Endothelial cell of umbilical vein (primary cell): ENCODE measurements at regions not wholly inside any gene's neighbourhood (a gene's known extent, or its start where the extent isn't known, plus 50 kb on each side); places are given as distances from the start of the nearest gene placed in this dataset.
"Not testable (repeated sequence)": the region's sequence is repeated elsewhere in the genome, so short reads cannot be mapped to it uniquely, and the experiment has no call there.

Experiments
- BruUV-seq: library from RNA; stranded (reverse); fragments of 400-500 nt; replicated peaks from 2 replicates; lab custom pipeline; 2021; lab: Mats Ljungman, UMichigan
- CTCF ChIA-PET: fragments of 300-600, 350-600 bp; sonication (Branson Sonifier 250); formaldehyde crosslinking; loops from one replicate; lab custom pipeline; 2021; ENCODE audit warnings: antibody characterized with exemption, inconsistent platforms; lab: Charles Lee
- POLR2A ChIA-PET: fragments of 300-600, 350-600 bp; sonication (Branson Sonifier 250); formaldehyde crosslinking; loops from one replicate; lab custom pipeline; 2021; ENCODE audit warnings: antibody characterized with exemption, inconsistent platforms; lab: Charles Lee
- DNase-seq: peaks from one replicate; pipeline ENCODE4 v3.0.0-alpha.2; 2011; ENCODE audit warnings: low read depth, low spot score
- FAIRE-seq: peaks from 2 replicates; lab custom pipeline; 2011; peaks lifted over from hg19 to GRCh38; lab: Jason Lieb, UNC
- H2AFZ ChIP-seq: 2 replicates; pipeline ENCODE4 v1.6.0; 2012; ENCODE audit warnings: low read depth, low read length, control low read depth, inconsistent platforms
- H3K27ac ChIP-seq: 2 replicates; pipeline ENCODE4 v1.5.1; 2011; ENCODE audit warnings: low read depth, mild to moderate bottlenecking, control low read depth, low read length, moderate library complexity; ENCODE audit not compliant: insufficient read depth
- H3K27me3 ChIP-seq, 2 experiments: 2 replicates each; pipeline versions ENCODE4 v1.6.0 to v1.6.1; 2011; ENCODE audit warnings: low read length in 2 of 2, mixed read lengths in 1 of 2; ENCODE audit not compliant: control insufficient read depth in 2 of 2, insufficient read depth in 2 of 2
- H3K36me3 ChIP-seq, 2 experiments: 2 replicates in 1 of 2; 3 replicates in 1 of 2; pipeline ENCODE4 v1.5.1; 2011; ENCODE audit warnings: low read length in 2 of 2, mild to moderate bottlenecking in 1 of 2, moderate library complexity in 1 of 2; ENCODE audit not compliant: control insufficient read depth in 2 of 2, insufficient read depth in 2 of 2; ENCODE audit errors: extremely low read depth in 1 of 2
- H3K4me1 ChIP-seq: 3 replicates; pipeline ENCODE4 v1.5.1; 2011; ENCODE audit warnings: mild to moderate bottlenecking, low read length; ENCODE audit not compliant: control insufficient read depth, insufficient read depth; ENCODE audit errors: extremely low read depth
- H3K4me2 ChIP-seq: 2 replicates; pipeline ENCODE4 v1.6.1; 2011; ENCODE audit warnings: low read length, control low read depth, mixed read lengths; ENCODE audit not compliant: insufficient read depth
- H3K4me3 ChIP-seq, 3 experiments: fragments of 200-600 bp in 1 of 3; sonication (generic), shearing (Covaris generic) in 1 of 3; replicated peaks in 1 of 3; 2 replicates each; pipeline ENCODE4 v1.5.1; 2011 to 2016; ENCODE audit warnings: control low read depth in 3 of 3, low read length in 3 of 3, mild to moderate bottlenecking in 2 of 3, inconsistent platforms in 1 of 3, low read depth in 1 of 3, moderate library complexity in 1 of 3; ENCODE audit not compliant: insufficient read depth in 1 of 3
- H3K79me2 ChIP-seq: 2 replicates; pipeline ENCODE4 v1.6.0; 2012; ENCODE audit warnings: low read length, inconsistent platforms; ENCODE audit not compliant: control insufficient read depth, insufficient read depth
- H3K9ac ChIP-seq: replicated peaks from 2 replicates; pipeline ENCODE3; 2011; ENCODE audit warnings: low read length, control low read depth; ENCODE audit not compliant: insufficient read depth; ENCODE audit errors: extremely low read depth
- H3K9me1 ChIP-seq: replicated peaks from 3 replicates; pipeline ENCODE4 v1.6.0; 2011; ENCODE audit warnings: mild to moderate bottlenecking, low read length; ENCODE audit not compliant: control insufficient read depth, insufficient read depth; ENCODE audit errors: extremely low read depth
- H3K9me3 ChIP-seq: replicated peaks from 2 replicates; pipeline ENCODE4 v1.5.1; 2012; ENCODE audit warnings: low read length, inconsistent platforms; ENCODE audit not compliant: control insufficient read depth, insufficient read depth
- H4K20me1 ChIP-seq: replicated peaks from 2 replicates; pipeline ENCODE3; 2011; ENCODE audit warnings: mild to moderate bottlenecking, low read length; ENCODE audit not compliant: control insufficient read depth, insufficient read depth; ENCODE audit errors: extremely low read depth
- dilution Hi-C: fragments of 300-500 bp; cut with MboI; formaldehyde crosslinking; loops from one replicate; pipeline ENCODE4 v1.15.0; 2019; ENCODE audit warnings: low sequenced_read_pairs; ENCODE audit not compliant: extremely low pct_ligation_motif_present
- intact Hi-C: fragments of 100-400 bp; cut with micrococcal nuclease; formaldehyde crosslinking; loops from one replicate; pipeline ENCODE4 v1.10.0; 2022

- H2AFZ ChIP-seq, H3K27ac ChIP-seq, H3K9me3 ChIP-seq, FAIRE-seq, H3K4me1 ChIP-seq, H3K4me2 ChIP-seq, dilution Hi-C loops, H4K20me1 ChIP-seq, H3K9ac ChIP-seq, H3K27me3 ChIP-seq, H3K36me3 ChIP-seq, DNase-seq, POLR2A ChIA-PET, H3K4me3 ChIP-seq, H3K9me1 ChIP-seq, CTCF ChIA-PET, H3K79me2 ChIP-seq, intact Hi-C loops, BruUV-seq: not testable (repeated sequence)
Observed at GRCh38 chrX:144154474-144154873, 270.6 kb downstream of the UBE2NL start.

DNA sequence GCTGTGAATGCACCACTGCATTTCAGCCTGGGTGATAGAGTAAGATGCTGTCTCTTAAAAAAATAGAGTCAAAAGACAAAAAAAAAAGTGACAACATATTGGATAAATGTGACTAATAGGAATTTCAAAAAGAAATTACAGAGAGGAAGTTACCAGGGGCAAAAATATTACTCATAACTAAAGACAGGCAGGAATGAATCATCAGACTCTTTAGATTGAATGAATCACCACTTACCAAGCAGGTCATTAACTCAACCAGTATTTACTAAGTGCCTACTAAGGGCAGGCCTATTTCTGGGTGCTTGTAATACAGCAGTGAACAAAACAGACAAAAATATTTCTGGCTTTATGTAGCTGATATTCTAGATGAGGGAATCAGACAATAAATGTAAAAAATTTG, 301.3 kb downstream of the UBE2NL start:
- H3K4me1 ChIP-seq, H3K79me2 ChIP-seq, DNase-seq, POLR2A ChIA-PET, H3K4me3 ChIP-seq, H3K4me2 ChIP-seq, H3K9ac ChIP-seq, H3K9me1 ChIP-seq, BruUV-seq, CTCF ChIA-PET, H4K20me1 ChIP-seq, H2AFZ ChIP-seq, H3K36me3 ChIP-seq, intact Hi-C loops, H3K27me3 ChIP-seq, H3K9me3 ChIP-seq, dilution Hi-C loops, H3K27ac ChIP-seq: not testable (repeated sequence)
- peak; percentile 76 for FAIRE-seq

GRCh38 chrX:144188489-144188888, 304.6 kb downstream of the UBE2NL start:
- H2AFZ ChIP-seq, H3K4me3 ChIP-seq, H3K27ac ChIP-seq, FAIRE-seq, CTCF ChIA-PET, H3K4me1 ChIP-seq, H3K9ac ChIP-seq, H3K79me2 ChIP-seq, H4K20me1 ChIP-seq, intact Hi-C loops, dilution Hi-C loops, H3K36me3 ChIP-seq, DNase-seq, H3K9me1 ChIP-seq, H3K9me3 ChIP-seq, H3K4me2 ChIP-seq, POLR2A ChIA-PET, H3K27me3 ChIP-seq, BruUV-seq: not testable (repeated sequence)

DNA sequence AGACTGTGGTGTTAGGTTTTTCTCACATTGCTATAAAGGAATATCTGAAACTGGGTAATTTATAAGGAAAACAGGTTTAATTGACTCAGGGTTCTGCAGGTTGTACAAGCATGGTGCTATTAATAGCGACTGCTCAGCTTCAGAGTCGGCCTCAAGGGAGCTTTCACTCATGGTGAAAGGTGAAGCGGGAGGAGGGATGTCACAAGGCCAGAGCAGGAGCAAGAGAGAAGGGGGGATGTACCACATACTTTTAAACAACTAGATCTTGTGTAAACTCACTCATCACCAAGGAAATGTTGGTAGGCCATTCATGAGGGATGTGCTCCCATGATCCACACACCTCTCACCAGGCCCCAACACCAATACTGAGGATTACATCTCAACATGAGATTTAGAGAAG, 313.2 kb downstream of the UBE2NL start:
- H3K9me1 ChIP-seq, H3K27ac ChIP-seq, H4K20me1 ChIP-seq, H3K9ac ChIP-seq, H3K4me1 ChIP-seq, FAIRE-seq, H3K4me2 ChIP-seq, dilution Hi-C loops, H3K36me3 ChIP-seq, intact Hi-C loops, H3K9me3 ChIP-seq, H2AFZ ChIP-seq, DNase-seq, H3K27me3 ChIP-seq, H3K4me3 ChIP-seq, H3K79me2 ChIP-seq, BruUV-seq, CTCF ChIA-PET, POLR2A ChIA-PET: not testable (repeated sequence)
